GM19372 (cell line): ENCODE measurements at regions not wholly inside any gene's neighbourhood (a gene's known extent, or its start where the extent isn't known, plus 50 kb on each side); places are given as distances from the start of the nearest gene placed in this dataset.

ENCODE experiments used
- ATAC-seq: cut with Tn5 transposase; IDR thresholded peaks from one replicate; pipeline ENCODE4 v1.9.1; 2021; ENCODE audit warnings: mild to moderate bottlenecking, low read depth, moderate library complexity; ENCODE audit not compliant: unreplicated experiment

- ATAC-seq, result no peak
These were observed 727.9 kb upstream of the SOX9 start for GRCh38 chr17:71392715-71393567.

- no peak for ATAC-seq
These were observed 724.9 kb upstream of the SOX9 start for GRCh38 chr17:71395901-71396300.

DNA sequence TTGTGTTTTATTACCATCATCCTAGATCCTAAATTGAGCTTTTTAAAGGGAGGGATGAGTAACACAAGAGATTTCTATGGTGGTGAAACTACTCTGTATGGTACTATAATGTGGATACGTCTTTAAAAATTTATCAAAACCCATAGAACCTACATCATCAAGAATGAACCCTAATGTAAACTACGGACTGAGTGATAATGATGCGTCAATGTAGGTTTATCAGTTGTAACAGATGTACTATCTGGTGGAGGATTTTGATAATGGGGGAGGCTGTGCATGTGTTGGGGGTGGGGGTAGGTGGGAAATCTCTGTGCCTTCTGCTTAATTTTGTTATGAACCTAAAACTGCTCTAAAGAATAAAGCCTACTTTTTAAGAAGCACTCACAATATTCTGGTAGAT, 724.1 kb upstream of the SOX9 start:
- ATAC-seq, result no peak

- ATAC-seq, result no peak
These were observed 722.8 kb upstream of the SOX9 start for GRCh38 chr17:71398025-71398424.

DNA sequence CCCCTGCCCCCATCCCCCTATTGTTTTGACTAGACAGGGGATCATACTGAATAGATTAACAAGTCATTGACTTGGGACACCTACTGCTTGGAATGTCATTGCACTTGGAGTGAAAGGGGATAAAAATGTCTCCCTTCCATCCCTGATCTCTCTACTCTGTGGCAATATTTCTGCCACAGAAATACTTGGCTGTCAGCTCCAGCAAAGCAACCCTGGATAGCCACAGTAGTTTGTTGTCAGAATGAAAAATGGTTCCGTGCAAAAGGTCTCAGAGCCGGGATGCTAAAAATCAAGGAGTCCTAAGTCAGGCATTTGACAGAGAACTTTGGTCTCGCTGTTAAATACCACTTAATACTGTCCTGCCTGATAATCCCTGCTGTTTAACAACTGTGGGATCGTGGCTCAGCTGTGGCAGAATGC, 722.0 kb upstream of the SOX9 start:
- no peak for ATAC-seq

- no peak for ATAC-seq
These were observed 721.6 kb upstream of the SOX9 start for GRCh38 chr17:71399221-71399620.

GRCh38 chr17:71399649-71400048, 721.2 kb upstream of the SOX9 start:
- no peak for ATAC-seq

- no peak for ATAC-seq
These were observed 718.8 kb upstream of the SOX9 start for GRCh38 chr17:71402007-71402406.

- ATAC-seq, result no peak
These were observed 718.1 kb upstream of the SOX9 start for GRCh38 chr17:71402661-71403141.

DNA sequence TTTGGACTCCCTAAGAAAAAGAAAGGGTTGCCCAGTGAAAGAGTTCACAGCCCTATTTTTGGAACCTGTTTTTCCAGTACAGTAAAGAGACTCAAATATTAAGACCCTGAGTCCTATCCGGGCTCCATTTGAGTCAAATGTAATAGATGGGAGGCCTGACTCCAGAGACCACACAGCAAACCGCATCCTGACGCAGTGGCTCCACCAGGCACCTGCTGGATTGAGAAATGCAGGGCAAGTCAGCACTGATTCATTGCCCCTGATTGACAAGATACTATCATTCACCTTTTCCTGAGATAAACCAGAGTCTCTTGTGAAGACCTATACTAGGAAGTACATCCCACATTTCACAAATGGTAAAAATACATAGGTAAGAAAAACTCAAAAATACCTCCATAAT, 715.7 kb upstream of the SOX9 start:
- no peak for ATAC-seq

DNA sequence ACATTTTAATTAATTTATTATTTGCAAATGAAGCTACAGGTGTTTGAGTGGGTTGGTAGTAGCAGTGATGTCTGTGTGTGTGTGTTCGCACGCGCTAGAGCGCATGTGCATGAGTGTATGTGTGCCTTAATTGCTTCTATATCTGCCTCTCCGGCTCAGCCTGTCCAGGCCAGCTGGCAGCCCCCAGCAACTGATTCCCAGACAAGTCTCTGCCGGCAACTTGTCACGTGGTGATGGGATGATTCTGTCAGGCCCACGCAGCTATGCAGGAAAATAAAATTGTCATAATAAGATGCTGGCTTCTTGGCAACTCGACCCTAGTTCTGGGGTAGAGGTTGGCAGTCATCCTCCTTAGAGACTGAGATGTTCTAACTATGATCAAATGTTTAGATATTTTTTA, 712.8 kb upstream of the SOX9 start:
- no peak for ATAC-seq

GRCh38 chr17:71409137-71409536, 711.7 kb upstream of the SOX9 start:
- ATAC-seq, result no peak

DNA sequence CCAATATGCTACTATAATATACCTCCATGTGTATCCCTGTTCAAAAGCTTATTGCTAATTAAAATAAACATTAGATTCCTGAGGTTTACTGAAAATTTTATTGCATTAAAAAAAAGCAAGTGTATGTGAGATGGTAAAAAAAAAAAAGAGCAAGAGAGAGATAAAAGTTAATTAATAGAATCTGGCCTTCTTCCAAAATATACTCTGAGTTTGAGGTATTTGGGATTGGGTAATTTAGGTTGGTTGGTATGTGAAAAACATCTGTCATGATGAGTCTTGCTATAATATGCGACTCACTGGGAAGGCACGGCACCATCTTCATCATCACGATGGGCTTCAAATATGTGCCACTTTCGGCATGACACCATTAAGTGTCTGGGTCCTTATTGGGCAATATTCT, 711.1 kb upstream of the SOX9 start:
- ATAC-seq, result no peak

GRCh38 chr17:71412803-71413202, 708.0 kb upstream of the SOX9 start:
- no peak for ATAC-seq

DNA sequence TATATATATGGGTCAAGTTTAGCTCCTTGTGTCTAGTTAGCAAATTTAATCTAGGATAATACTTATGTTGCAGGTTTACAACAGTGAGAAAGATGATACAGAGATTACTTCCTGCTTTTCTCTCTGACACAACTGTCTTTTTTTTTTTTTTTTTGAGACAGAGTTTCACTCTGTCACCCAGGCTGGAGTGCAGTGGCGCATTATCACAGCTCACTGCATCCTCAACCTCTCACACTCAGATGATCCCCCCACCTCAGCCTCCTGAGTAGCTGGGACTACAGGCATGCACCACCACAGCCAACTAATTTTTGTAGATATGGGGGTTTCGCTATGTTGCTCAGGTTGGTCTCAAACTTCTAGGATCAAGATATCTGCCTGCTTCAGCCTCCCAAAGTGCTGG, 706.9 kb upstream of the SOX9 start:
- no peak for ATAC-seq

DNA sequence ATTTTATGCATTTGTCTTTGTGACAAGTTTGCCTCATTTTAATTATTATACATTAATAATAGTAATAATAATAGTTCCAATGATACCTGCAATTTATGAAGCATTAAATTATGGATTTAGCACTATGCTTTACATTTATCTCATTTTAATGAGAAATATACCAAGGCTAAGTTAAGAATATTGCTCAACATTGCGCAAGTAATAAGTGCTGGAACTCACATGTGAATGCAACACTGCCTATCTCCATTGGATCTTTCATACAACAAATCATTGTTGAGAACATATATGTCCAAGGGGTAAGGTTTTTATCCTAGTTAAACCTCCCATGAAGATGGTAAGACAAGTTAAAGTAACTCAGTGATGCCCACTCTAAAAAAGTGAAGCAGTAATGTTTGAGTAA, 703.7 kb upstream of the SOX9 start:
- no peak for ATAC-seq

DNA sequence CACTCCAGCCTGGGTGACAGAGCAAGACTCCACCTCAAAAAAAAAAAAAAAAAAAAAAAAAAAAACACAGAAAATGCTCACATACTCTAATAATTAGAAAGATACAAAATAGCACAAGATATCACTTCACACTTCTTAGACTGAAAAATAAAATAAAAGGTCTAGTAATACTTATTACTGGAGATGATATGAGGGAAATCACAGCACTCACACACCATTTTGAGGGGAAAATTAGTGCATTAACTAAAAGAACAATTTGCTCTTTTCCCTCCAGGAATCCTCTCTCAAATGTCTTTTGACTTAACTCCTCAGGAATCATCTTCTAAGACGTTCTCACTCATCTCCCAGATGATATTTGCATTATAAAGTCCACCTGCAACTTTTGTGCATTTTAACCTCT, 697.9 kb upstream of the SOX9 start:
- no peak for ATAC-seq

DNA sequence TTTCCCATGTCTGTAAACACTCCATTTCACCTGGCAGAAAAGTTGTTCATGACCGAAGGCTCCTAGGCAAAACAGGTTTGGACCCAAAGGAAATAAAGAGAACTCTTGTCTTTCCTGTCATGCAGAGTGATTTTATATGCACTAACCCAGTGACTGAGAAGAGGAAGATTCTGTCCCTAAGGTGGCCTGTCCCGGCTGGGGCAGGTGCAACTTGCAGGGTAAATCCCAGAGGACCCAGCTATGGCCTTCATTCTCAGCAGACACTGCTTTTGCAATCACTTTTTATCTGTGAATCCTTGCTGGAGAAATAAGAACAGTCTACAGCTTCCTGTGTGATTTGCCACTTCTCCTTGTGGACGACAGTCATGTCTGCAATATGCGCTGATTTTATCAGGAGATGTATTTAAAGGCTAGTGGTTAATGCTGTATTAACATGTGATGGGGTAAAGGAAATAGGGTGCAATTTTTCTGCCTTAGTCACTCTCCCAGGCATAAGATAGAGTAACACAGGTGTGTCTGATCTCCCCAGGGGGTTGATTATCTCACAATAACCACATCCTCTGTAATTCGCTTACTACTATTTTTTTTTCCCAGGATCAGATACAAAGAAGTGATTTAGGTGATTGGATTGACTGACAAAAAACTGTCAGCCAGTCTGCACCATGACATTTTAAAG, 696.8 kb upstream of the SOX9 start:
- ATAC-seq, result no peak

DNA sequence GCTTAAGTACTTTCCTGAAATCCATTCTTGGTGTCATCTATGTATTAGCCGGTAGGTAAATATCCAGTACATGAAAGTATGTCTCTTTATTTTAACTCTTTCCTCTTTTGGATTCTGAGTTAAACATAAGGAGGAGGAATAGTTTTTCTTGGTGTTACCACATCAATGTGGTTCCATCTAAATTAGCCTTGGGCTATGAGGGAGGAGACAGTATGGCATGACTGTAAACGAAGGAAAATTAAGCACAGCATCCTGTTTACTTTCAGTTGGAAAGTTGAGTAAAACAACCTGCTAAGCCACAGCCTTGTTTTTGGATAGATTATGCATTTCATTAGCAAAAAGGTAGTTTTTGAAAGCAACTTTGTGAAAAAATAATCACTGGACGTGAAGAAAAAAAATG, 693.0 kb upstream of the SOX9 start:
- no peak for ATAC-seq

- no peak for ATAC-seq
These were observed 691.9 kb upstream of the SOX9 start for GRCh38 chr17:71428897-71429296.

GRCh38 chr17:71430281-71430680, 690.5 kb upstream of the SOX9 start:
- ATAC-seq, result no peak

GRCh38 chr17:71431146-71431545, 689.7 kb upstream of the SOX9 start:
- no peak for ATAC-seq
